Tibial nerve (tissue), 4 donors: ENCODE measurements at regions not wholly inside any gene's neighbourhood (a gene's known extent, or its start where the extent isn't known, plus 50 kb on each side); places are given as distances from the start of the nearest gene placed in this dataset.
"Not testable (repeated sequence)": the region's sequence is repeated elsewhere in the genome, so short reads cannot be mapped to it uniquely, and the experiment has no call there.

ENCODE experiments used
- CTCF ChIP-seq, 5 experiments: fragments of 200-600 bp in 3 of 5; fragments of 450-650 bp in 2 of 5; sonication (generic) in 3 of 5; IDR thresholded peaks; one replicate each; pipeline ENCODE4 v1.5.1; 2016 to 2019; ENCODE audit warnings: antibody characterized with exemption in 5 of 5, mild to moderate bottlenecking in 3 of 5, moderate library complexity in 2 of 5
- EP300 ChIP-seq, 2 donors: sonication (generic); formaldehyde crosslinking; IDR thresholded peaks; one replicate each; pipeline ENCODE4 v1.6.1; 2017; ENCODE audit warnings: antibody characterized with exemption in 2 of 2, mild to moderate bottlenecking in 1 of 2
- POLR2A ChIP-seq, 2 donors: fragments of 450-650 bp; IDR thresholded peaks; one replicate each; pipeline ENCODE4 v1.6.1; 2017; ENCODE audit warnings: antibody characterized with exemption in 2 of 2, mild to moderate bottlenecking in 2 of 2, moderate library complexity in 2 of 2

GRCh38 chr12:19823326-19823725 is 384.0 kb downstream of the AEBP2 start:
- TF ChIP-seq POLR2A, CTCF, EP300 (IDR thresholded peaks at IDR 0.05): not testable (repeated sequence)
